ENCODE measurements at regions not wholly inside any gene's neighbourhood (a gene's known extent, or its start where the extent isn't known, plus 50 kb on each side); places are given as distances from the start of the nearest gene placed in this dataset.
A peak's percentile ranks its signal among the peaks of the same experiment; 100 is the strongest.
"Not testable (repeated sequence)": the region's sequence is repeated elsewhere in the genome, so short reads cannot be mapped to it uniquely, and the experiment has no call there.

- no peak for DNase-seq
Observed at GRCh38 chr4:42824278-42824977, 68.1 kb upstream of the GRXCR1 start.

GRCh38 chr4:42821230-42821629 lies 71.3 kb upstream of the GRXCR1 start:
- DNase-seq: no peak

- DNase-seq: no peak
Observed at GRCh38 chr4:42819863-42820514, 72.5 kb upstream of the GRXCR1 start.

DNA sequence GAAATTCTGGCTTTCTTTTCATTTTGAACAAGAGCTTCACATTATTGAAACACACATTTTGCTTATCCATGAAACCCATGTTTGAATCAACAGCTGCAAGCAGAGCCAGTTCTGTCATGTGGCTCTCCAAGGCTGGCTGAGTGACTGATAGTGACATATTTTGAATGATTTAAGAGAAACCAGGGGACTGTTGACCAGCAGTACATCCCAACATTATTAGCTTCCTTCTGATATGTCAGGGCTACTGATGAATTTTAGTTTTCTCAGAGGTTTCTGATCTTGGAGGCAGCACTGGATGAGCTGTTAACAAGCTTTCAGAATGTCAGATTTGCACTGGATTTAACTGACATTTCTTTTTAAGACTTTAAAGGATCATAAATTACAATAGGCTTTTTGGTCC lies 74.6 kb upstream of the GRXCR1 start:
- no peak for DNase-seq

- DNase-seq: no peak
Observed at GRCh38 chr4:42816880-42817400, 75.6 kb upstream of the GRXCR1 start.

DNA sequence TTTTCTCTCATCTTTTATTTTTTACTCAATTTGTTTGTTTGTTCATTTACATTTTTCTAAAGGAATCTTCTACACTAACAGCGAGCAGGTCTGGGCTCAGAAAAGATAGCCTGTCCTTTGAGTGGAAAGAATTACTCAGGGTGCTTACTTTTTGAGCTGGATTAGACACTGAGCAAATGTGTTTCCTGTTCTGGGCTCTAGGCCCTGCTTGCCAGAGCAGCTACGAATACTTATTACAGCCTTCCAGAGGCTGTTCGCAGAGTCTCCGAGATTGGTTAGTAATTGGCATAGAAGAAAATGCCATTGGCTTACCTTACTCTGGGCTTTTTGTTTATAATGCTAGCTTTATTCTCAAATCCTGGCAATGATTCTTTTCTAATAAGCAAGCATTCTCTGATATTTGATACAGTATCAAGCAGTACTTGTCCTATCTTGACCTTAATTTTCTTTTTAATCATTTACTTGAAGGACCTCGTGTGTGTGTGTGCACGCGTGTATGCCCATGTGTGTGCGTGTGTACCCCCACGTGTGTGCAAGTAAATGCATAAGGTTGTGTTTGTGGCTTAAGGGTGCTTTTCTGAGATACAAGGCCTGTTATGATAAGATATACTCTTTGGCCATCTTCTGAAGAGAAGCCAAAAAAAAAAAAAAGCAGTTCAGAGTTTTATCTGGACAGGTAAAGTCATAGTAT lies 76.2 kb upstream of the GRXCR1 start:
- no peak for DNase-seq

GRCh38 chr4:42809419-42810084 lies 83.0 kb upstream of the GRXCR1 start:
- no peak for DNase-seq

- no peak for DNase-seq
Observed at GRCh38 chr4:42806303-42806835, 86.1 kb upstream of the GRXCR1 start.

- no peak for DNase-seq
Observed at GRCh38 chr4:42789041-42789567, 103.4 kb upstream of the GRXCR1 start.

GRCh38 chr4:42787079-42787463 lies 105.4 kb upstream of the GRXCR1 start:
- no peak for DNase-seq

DNA sequence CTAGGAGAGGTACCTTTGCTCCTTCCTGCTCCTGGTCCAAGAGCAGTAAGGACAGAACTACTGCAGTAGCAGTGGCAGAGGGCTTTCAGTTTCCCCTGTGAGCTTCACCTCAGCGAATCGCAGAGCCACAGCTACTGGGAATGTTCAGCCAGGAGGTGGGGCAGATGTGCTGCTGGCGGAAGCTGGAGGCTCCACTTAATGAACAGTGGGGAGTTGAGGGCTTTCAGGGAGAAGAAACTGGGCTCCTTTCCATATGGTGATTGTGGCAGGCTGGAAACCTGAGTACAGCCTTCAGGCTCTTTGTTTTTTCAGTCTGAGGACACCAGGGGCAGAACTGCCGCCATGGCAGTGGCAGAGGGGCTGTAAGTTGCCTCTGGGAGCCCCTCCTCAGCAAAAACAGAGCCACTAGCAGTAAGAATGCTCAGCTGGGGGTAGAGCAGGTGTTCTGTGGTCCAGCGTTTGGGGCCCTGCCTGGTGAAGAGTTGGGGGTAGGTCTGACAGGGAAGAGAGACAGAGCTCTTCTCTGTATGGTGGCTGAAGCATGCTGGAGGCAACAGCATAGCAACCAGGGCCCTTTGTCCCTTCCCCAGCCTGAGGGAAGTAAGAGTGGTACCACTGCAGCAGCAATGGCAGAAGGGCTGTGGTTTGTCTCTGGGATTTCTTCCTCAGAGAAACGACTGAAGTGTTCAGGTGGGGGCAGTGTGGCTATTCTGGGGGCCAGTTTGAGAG lies 106.0 kb upstream of the GRXCR1 start:
- no peak for DNase-seq

DNA sequence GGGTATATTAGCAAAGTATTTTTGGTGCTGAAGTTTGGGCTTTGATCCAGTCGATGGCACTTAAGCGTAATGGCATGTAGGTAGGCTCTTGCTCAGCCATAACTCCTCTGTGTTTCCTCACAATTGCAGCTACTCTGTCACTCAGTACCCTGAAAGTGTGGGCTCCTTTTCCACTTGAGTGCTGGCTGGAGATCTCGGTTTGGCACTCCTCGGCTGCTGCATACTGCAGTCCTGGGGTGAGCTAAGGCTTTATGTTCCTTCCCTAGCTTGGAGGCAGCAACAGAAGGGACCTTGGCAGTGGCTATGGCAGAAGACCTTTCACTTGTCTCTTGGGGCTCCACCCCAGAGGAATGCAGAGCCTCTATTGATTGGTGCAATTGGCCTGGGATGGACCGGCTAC lies 106.7 kb upstream of the GRXCR1 start:
- DNase-seq: no peak

- DNase-seq: no peak
Observed at GRCh38 chr4:42781315-42781714, 111.2 kb upstream of the GRXCR1 start.

- no peak for DNase-seq
Observed at GRCh38 chr4:42778349-42778748, 114.2 kb upstream of the GRXCR1 start.

GRCh38 chr4:42768125-42768748 lies 111.3 kb upstream of the ATP8A1 start:
- DNase-seq: no peak

- no peak for DNase-seq
Observed at GRCh38 chr4:42767669-42768068, 110.8 kb upstream of the ATP8A1 start.

- DNase-seq: no peak
Observed at GRCh38 chr4:42761804-42762203, 104.9 kb upstream of the ATP8A1 start.

DNA sequence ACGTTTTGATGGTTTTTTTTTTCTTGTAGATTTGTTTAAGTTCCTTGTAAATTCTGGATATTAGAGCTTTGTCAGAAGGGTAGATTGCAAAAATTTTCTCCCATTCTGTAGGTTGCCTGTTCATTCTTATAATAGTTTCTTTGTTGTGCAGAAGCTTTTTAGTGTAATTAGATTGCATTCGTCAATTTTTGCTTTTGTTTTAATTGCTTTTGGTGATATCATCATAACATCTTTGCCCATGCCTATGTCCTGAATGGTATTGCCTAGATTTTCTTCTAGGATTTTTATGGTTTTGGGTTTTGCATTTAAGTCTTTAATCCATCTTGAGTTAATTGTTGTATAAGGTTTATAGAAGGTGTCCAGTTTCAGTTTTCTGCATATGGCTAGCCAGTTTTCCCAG lies 98.1 kb upstream of the ATP8A1 start:
- DNase-seq: not testable (repeated sequence)

GRCh38 chr4:42751587-42751986 lies 94.7 kb upstream of the ATP8A1 start:
- no peak for DNase-seq

DNA sequence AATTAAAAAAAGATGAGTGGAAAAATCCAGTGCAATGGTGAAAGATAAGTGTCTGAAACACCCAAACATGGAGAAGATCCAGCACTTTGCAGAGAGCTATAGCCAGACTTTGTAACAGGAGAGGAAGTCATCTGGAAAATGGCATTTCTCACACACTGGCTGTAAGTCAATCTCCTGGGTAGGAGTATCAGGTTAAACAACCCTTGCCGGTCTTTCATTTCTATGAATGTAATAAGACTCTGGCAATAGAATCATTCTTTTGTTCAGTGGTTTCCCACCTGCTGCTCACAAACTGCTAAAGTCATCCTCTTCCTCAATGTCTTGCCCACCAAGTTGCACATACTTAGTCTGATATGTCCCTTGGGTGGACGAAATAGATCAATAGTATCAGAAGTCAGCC lies 94.0 kb upstream of the ATP8A1 start:
- DNase-seq: no peak

DNA sequence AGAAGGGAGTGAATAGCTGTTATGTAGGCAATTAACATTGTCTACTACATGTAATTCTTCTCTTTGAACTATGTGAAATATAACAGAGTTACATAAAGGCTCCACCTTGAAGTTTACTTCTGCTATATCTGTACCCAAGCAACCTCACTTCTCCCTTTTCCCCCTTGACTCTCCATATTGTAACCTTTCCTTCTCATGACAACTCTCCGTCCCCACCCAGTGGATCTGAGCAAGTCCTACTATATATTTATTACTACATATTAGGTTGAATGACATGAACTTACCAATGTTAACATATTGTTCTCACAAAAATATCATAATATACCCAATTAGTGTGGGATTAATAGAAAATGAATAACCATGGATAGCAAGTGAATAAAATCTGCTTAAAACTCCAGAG lies 93.2 kb upstream of the ATP8A1 start:
- DNase-seq: peak; percentile 10 to 12

DNA sequence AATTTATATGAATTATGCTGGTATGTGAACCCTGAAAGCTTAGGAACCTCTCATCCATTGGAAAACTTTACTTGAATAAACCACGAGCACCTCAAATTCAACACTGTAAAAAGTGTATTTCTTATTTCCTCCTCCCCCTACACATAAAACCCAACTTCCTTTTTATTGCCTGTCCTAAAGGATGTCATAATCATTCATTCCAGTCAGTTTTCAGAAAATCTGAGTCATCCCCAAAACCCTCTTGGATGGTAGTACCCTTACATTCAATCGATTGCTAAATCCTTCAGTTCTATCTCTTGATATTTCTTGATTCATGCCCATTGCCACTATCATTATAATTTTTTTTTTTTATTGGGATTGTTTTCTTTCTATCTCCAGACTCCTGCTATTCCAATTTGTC lies 91.1 kb upstream of the ATP8A1 start:
- DNase-seq: no peak
